Keratinocyte (primary cell): ENCODE measurements at regions not wholly inside any gene's neighbourhood (a gene's known extent, or its start where the extent isn't known, plus 50 kb on each side); places are given as distances from the start of the nearest gene placed in this dataset.

ENCODE experiments used
- CTCF ChIP-seq, 3 experiments: IDR thresholded peaks in 1 of 3; conservative IDR thresholded peaks in 1 of 3; optimal IDR thresholded peaks in 1 of 3; 2 replicates in 2 of 3; 3 replicates in 1 of 3; pipeline versions ENCODE3 to v1.5.1; 2011; ENCODE audit warnings: low read length in 3 of 3, mild to moderate bottlenecking in 3 of 3, moderate library complexity in 2 of 3, control low read depth in 1 of 3, inconsistent platforms in 1 of 3; ENCODE audit not compliant: insufficient read depth in 2 of 3; ENCODE audit errors: extremely low read depth in 1 of 3
- EZH2 ChIP-seq: IDR thresholded peaks from one replicate; pipeline ENCODE4 v1.6.1; 2012; ENCODE audit warnings: inconsistent platforms, mild to moderate bottlenecking, low read length, moderate library complexity

- TF ChIP-seq CTCF (optimal IDR thresholded peaks at IDR 0.05 in 1 of 3, IDR thresholded peaks at IDR 0.05 in 1 of 3, conservative IDR thresholded peaks at IDR 0.05 in 1 of 3; ENCODE audit: extremely low read depth in 1 of 3, insufficient read depth in 2 of 3, low read length in 3 of 3): no peak
- no peak for TF ChIP-seq EZH2
Observed at GRCh38 chr18:40678318-40678717, 1276.7 kb upstream of the PIK3C3 start.
